Subcutaneous abdominal adipose tissue (tissue), 5 donors: ENCODE measurements at regions not wholly inside any gene's neighbourhood (a gene's known extent, or its start where the extent isn't known, plus 50 kb on each side); places are given as distances from the start of the nearest gene placed in this dataset.

Experiments used
- H3K27ac ChIP-seq: one replicate; pipeline ENCODE4 v1.7.0; 2013; ENCODE audit warnings: low read depth, mild to moderate bottlenecking, inconsistent platforms, low read length, moderate library complexity
- H3K27me3 ChIP-seq, 5 donors: one replicate each; pipeline ENCODE4 v1.7.0; 2013; ENCODE audit warnings: low read length in 5 of 5, inconsistent platforms in 1 of 5; ENCODE audit not compliant: control insufficient read depth in 5 of 5, insufficient read depth in 4 of 5
- H3K36me3 ChIP-seq, 5 donors: one replicate each; pipeline ENCODE4 v1.7.0; 2013; ENCODE audit warnings: low read length in 5 of 5; ENCODE audit not compliant: control insufficient read depth in 5 of 5, insufficient read depth in 5 of 5
- H3K4me1 ChIP-seq, 5 donors: one replicate each; pipeline ENCODE4 v1.7.0; 2013; ENCODE audit warnings: low read length in 5 of 5, mild to moderate bottlenecking in 3 of 5, moderate library complexity in 1 of 5; ENCODE audit not compliant: control insufficient read depth in 5 of 5, insufficient read depth in 5 of 5
- H3K4me3 ChIP-seq, 5 donors: one replicate each; pipeline ENCODE4 v1.7.0; 2013; ENCODE audit warnings: low read length in 5 of 5, low read depth in 1 of 5
- H3K9ac ChIP-seq, 5 donors: one replicate each; pipeline ENCODE4 v1.7.0; 2013; ENCODE audit warnings: low read length in 5 of 5, mild to moderate bottlenecking in 4 of 5, moderate library complexity in 3 of 5
- H3K9me3 ChIP-seq, 5 donors: one replicate each; pipeline ENCODE4 v1.7.0; 2013; ENCODE audit warnings: low read length in 5 of 5; ENCODE audit not compliant: control insufficient read depth in 5 of 5
- donor health status: healthy.
- donor health status: healthy.
- donor health status: healthy.
- donor health status: healthy.
- donor health status: healthy.

DNA sequence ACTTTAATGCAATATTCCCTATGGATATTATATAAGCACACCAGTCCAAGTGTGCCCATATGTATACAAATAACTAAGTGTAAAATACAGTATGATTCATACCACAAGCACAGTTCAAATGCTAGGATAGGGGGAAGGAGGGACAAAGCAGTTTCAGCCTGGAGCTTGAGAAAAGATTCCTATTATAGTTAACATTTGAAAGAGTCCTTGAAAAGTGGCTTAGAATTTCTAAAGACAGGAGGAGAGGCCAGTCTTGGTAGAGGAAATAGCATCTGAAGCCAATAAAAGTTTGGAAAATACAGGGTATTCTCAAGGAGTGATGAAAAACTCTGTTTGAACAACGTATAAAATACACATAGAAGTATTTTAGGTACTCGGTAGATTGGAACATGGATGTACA lies 173.4 kb upstream of the CWC22 start:
- Histone ChIP-seq H3K9me3 (no peaks in the 10 kb centered on the region), H3K27ac (no peak overlapping the region), H3K27me3 (no peaks in the 10 kb centered on the region), H3K4me1 (no peaks in the 10 kb centered on the region), H3K36me3 (no peaks in the 10 kb centered on the region), H3K9ac (no peak overlapping the region), H3K4me3 (no peak overlapping the region)

DNA sequence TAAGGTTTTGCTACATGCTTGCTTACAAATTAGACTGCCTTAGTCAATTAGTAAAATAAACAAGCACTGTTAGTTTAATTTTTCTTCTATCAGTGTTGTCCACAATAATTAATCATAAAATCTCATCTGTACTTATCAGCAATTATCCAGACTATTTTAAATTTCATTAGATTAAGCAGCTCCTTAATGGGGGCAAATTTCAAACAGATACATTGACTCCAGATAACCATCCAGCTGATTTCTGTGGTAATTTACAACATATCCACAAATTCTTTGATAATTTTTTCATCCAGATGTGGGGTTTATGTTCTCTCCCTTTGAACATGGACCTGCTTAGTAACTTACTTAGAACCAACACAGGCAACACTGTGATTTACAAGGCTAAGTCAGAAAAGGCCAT lies 170.4 kb upstream of the CWC22 start:
- no peak overlapping the region for H3K27ac ChIP-seq
- H3K4me1 ChIP-seq = no peaks in the 10 kb centered on the region
- H3K9me3 ChIP-seq = no peaks in the 10 kb centered on the region
- H3K9ac ChIP-seq = no peak overlapping the region
- H3K36me3 ChIP-seq = no peaks in the 10 kb centered on the region
- no peaks in the 10 kb centered on the region for H3K27me3 ChIP-seq
- H3K4me3 ChIP-seq = no peak overlapping the region

DNA sequence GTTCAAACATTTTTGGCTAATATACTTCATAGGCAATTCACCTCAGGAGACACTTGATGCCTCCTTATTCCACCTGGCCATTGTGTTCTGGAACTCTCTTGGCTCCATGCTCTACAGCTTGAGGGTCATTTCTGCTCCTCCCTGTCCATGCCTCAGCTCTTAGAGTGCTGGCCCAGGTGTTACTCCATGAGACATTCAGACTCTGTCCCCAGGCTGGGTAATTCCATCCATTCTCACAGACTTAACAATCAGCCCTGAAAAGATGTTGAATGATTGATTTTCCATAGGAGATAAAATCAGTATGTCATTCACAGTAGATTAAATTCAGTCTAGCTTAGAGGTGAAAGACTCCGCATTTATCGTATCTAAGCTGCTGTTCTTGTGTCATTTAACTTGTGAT lies 168.6 kb upstream of the CWC22 start:
- no peak overlapping the region for H3K27ac ChIP-seq
- H3K4me3 ChIP-seq = no peak overlapping the region
- no peaks in the 10 kb centered on the region for H3K36me3 ChIP-seq
- H3K9ac ChIP-seq = no peak overlapping the region
- no peaks in the 10 kb centered on the region for H3K9me3 ChIP-seq
- H3K27me3 ChIP-seq = no peaks in the 10 kb centered on the region
- no peaks in the 10 kb centered on the region for H3K4me1 ChIP-seq

DNA sequence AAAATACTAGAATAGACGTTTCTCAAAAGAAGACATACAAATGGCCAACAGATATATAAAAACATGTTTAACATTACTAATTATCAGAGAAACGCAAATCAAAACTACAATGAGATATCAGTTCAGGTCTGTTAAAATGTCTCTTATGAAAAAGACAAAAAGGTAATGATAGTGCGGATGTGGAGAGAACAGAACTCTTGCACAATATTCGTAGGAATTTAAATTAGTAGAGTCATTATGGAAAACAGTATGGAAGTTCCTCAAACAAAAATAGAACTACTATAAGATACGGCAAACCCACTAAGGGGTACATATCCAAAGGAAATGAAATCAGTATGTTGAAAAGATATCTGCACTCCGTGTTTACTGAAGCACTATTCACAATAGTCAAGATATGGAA lies 167.5 kb upstream of the CWC22 start:
- Histone ChIP-seq H3K9ac (no peak overlapping the region), H3K9me3 (peaks cover 0 to 3% (median under 1%) of the 10 kb centered on the region in 5 donors), H3K27me3 (no peaks in the 10 kb centered on the region), H3K4me3 (no peak overlapping the region), H3K4me1 (no peaks in the 10 kb centered on the region), H3K27ac (no peak overlapping the region), H3K36me3 (no peaks in the 10 kb centered on the region)

DNA sequence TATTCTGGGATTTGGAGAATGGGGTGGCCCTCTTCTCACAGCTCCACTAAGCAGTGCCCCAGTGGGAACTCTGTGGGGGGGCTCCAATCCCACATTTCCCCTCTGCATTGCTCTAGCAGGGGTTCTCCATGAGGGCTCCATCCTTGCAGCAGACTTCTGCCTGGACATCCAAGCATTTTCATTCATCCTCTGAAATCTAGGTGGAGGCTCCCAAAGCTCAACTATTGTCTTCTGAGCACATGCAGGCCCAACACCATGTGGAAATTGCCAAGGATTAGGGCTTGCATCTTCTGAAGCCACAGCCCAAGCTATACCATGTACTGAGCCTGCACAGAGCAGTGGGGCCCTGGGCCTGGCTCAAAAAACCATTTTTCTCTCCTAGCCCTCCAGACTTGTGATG lies 162.4 kb upstream of the CWC22 start:
- H3K9ac ChIP-seq = no peak overlapping the region
- no peaks in the 10 kb centered on the region for H3K27me3 ChIP-seq
- no peak overlapping the region for H3K27ac ChIP-seq
- no peaks in the 10 kb centered on the region for H3K36me3 ChIP-seq
- H3K4me1 ChIP-seq = no peaks in the 10 kb centered on the region
- no peak overlapping the region for H3K4me3 ChIP-seq
- H3K9me3 ChIP-seq = peaks cover 0 to 11% (median 8%) of the 10 kb centered on the region in 5 donors

DNA sequence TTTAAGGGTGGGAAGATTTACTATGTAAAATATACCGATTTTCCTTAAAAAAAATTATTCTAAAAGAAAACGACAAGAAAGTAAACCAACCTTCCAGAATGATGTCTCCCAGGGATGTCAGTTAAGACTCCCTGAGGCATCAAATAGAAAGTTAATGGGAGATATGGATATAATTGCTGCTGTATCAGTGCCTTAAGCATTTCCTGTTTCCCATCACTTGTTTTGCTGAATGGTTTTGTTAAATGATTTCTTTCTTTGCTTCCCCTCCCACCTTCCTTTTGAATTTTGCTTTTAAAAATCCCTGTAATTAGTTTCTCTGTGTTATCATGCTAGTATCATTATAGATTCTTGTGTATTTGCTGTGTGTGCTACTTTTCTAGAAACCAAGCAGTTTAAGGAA lies 154.3 kb upstream of the CWC22 start:
- no peak overlapping the region for H3K27ac ChIP-seq
- no peaks in the 10 kb centered on the region for H3K4me1 ChIP-seq

DNA sequence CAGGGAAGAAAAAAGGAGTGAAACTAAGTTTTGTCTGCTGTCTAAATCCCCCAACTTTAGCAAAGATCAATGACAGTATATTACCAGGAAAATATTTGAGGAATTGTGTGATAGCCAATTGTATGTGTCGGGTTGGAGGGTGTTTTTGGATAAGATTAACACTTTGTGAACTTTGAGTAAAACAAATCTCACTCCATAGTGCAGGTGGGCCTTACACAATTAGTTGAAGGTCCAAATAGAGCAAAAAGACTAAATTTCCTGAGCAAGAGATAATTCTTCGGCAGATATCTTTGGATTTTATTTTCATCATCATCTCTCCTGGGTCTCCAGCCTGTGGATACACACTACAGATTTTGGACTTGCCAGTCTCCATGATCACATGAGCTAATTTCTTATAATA lies 152.8 kb upstream of the CWC22 start:
- Histone ChIP-seq H3K4me3 (no peak overlapping the region), H3K9ac (no peak overlapping the region), H3K27me3 (no peaks in the 10 kb centered on the region), H3K27ac (no peak overlapping the region), H3K4me1 (no peaks in the 10 kb centered on the region), H3K9me3 (peaks cover 0 to 2% (median 0%) of the 10 kb centered on the region in 5 donors), H3K36me3 (no peaks in the 10 kb centered on the region)

More for the DNA sequence above, 154.3 kb upstream of the CWC22 start:
- H3K27me3 ChIP-seq = no peaks in the 10 kb centered on the region
- no peaks in the 10 kb centered on the region for H3K36me3 ChIP-seq
- H3K9ac ChIP-seq = no peak overlapping the region
- peaks cover 0 to 2% (median 0%) of the 10 kb centered on the region in 5 donors for H3K9me3 ChIP-seq
- H3K4me3 ChIP-seq = no peak overlapping the region

DNA sequence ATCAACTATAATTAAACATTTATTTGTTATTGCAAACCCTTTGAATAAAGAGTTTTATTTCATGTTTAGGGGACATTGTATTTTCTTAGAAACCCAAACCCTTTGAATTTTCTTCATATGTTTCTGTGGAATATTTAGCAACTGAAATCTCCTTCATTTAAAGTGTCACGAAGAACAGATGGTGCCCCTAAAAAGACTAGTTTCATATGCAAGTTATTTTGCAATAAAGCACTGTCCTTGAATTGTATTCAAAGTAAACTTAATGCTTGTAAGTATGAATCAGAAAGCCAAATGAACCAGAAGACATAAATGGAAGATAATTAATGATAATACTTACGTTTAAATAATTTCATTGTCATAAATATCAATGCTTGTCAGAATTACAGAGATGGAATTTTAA lies 151.9 kb upstream of the CWC22 start:
- no peak overlapping the region for H3K4me3 ChIP-seq
- H3K27me3 ChIP-seq = no peaks in the 10 kb centered on the region
- no peaks in the 10 kb centered on the region for H3K36me3 ChIP-seq
- H3K9me3 ChIP-seq = peaks cover 0 to 2% (median 0%) of the 10 kb centered on the region in 5 donors
- no peak overlapping the region for H3K27ac ChIP-seq
- no peaks in the 10 kb centered on the region for H3K4me1 ChIP-seq
- H3K9ac ChIP-seq = no peak overlapping the region

DNA sequence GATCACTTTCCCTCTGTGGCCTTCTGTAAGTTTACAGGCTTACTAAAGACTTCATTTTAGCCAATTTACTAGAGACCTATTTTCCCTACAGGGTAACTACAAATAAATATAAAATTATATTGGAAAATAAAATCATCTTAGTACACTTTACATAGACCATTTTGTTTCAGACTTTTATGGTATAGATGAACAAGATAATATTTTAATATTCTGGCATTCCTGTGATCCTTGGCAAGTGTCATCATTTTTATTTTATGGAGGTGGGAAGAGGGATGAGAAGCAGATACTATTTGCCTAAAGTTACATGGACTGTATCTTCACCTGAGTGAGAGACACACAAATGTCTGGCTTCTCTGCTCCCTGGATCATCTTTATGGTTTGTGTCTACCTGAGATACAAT lies 149.6 kb upstream of the CWC22 start:
- Histone ChIP-seq H3K9ac (no peak overlapping the region), H3K27me3 (no peaks in the 10 kb centered on the region), H3K9me3 (peaks cover 0 to 2% (median 0%) of the 10 kb centered on the region in 5 donors), H3K4me1 (no peaks in the 10 kb centered on the region), H3K4me3 (no peak overlapping the region), H3K27ac (no peak overlapping the region), H3K36me3 (no peaks in the 10 kb centered on the region)

DNA sequence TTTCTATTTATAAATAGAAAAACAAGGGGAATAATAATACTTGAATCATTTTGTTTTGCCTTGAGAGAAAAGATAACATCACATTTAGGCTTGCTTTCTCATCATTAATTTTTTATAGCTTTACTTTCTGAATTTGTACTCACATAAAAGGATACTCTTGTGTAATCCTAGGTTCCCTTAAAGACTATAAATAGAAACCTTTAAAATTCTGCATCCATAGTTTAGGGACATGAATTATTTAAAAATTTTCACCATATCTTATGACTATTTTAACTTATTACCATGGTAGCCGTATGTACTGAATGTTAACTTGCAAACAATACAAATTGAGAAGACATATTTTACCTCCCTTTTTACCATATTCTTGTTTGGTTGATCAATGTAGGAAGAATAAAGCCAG lies 143.5 kb upstream of the CWC22 start:
- Histone ChIP-seq H3K36me3 (no peaks in the 10 kb centered on the region), H3K27ac (no peak overlapping the region), H3K27me3 (no peaks in the 10 kb centered on the region), H3K9me3 (no peaks in the 10 kb centered on the region), H3K4me3 (no peak overlapping the region), H3K9ac (no peak overlapping the region), H3K4me1 (no peaks in the 10 kb centered on the region)

DNA sequence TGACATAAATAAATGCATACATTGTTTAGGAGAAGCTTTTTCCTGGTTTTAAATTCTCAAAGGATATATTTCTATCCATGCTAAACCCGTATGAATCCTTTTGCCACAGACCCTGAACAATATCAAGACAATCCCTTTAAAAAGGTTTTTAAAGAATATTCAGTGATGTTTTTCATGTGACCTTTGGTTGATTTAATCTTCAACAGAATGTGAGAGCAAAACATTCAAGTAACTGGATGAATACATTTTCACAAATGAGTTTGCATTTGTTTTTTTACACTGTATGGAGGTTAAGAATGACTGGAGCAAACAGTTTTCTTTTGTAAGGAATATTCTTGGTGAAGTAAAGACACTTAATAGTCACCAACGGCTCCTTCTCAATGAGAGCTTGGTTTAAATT lies 139.4 kb upstream of the CWC22 start:
- Histone ChIP-seq H3K4me1 (no peaks in the 10 kb centered on the region), H3K27ac (no peak overlapping the region), H3K36me3 (no peaks in the 10 kb centered on the region), H3K27me3 (no peaks in the 10 kb centered on the region), H3K9me3 (no peaks in the 10 kb centered on the region), H3K4me3 (no peak overlapping the region), H3K9ac (no peak overlapping the region)
